ENCODE measurements at regions not wholly inside any gene's neighbourhood (a gene's known extent, or its start where the extent isn't known, plus 50 kb on each side); places are given as distances from the start of the nearest gene placed in this dataset.

GRCh38 chr3:105108823-105109222 is 257.9 kb upstream of the ALCAM start:
- H3K4me1 ChIP-seq, result no peaks in the 10 kb centered on the region
- H3K36me3 ChIP-seq, result no peaks in the 10 kb centered on the region
- DNase-seq, result no peak
- no peak for TF ChIP-seq CTCF (IDR thresholded peaks at IDR 0.05)
- intact Hi-C loops (cut with DNase I), result no loop called here
- no peak overlapping the region for H3K4me3 ChIP-seq
- H3K27ac ChIP-seq, result no peak overlapping the region
- no peaks in the 10 kb centered on the region for H3K27me3 ChIP-seq
- no peak for ATAC-seq
- H3K9me3 ChIP-seq, result no peaks in the 10 kb centered on the region

DNA sequence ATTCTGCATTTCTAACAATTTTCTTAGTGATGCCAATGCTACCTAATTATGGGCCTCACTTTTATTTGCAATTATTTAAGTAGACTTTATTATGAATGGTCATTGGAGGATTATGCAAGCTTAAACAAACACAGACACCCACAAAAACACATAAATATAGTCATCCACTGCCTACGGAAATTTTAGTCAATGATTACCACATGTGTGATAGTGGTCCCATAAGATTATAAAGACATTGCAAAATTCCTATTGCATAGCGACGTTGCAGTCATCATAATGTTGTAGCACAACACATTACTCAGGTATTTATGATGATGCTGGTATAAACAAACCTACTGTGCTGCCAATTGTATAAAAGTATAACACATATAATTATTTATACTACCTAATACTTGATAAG is 247.8 kb upstream of the ALCAM start:
- no peaks in the 10 kb centered on the region for H3K9me3 ChIP-seq
- no peaks in the 10 kb centered on the region for H3K27me3 ChIP-seq
- intact Hi-C loops (cut with DNase I), result no loop called here
- no peak for TF ChIP-seq CTCF (IDR thresholded peaks at IDR 0.05)
- no peak overlapping the region for H3K27ac ChIP-seq
- no peak overlapping the region for H3K4me3 ChIP-seq
- DNase-seq (no peak), ATAC-seq (no peak)
- H3K36me3 ChIP-seq, result no peaks in the 10 kb centered on the region
- no peaks in the 10 kb centered on the region for H3K4me1 ChIP-seq

DNA sequence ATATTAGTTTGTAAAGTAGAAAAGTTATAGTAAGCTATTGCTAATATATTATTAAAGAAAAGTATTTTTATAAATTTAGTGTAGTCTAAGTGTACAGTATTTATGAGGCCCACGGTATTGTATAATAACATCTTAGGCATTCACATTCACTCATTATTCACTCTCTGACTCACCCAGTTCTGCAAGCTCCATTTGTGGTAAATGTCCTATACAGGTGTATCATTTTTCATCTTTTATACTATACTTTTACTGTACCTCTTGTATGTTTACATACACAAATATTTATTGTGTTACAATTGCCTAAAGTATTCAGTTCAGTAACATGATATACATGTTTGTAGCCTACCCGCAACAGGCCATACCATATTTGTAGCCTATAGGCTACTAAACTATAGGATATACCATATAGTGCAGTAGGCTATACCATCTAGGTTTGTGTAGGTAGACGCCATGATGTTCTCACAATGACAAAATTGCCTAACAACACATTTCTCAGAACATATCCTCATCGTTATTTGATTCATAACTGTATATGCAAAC is 246.8 kb upstream of the ALCAM start:
- Histone ChIP-seq H3K36me3 (no peaks in the 10 kb centered on the region), H3K27me3 (no peaks in the 10 kb centered on the region), H3K4me3 (no peak overlapping the region), H3K9me3 (no peaks in the 10 kb centered on the region), H3K27ac (no peak overlapping the region), H3K4me1 (no peaks in the 10 kb centered on the region)
- intact Hi-C loops (cut with DNase I), result no loop called here
- no peak for ATAC-seq
- TF ChIP-seq CTCF (IDR thresholded peaks at IDR 0.05), result no peak
- no peak for DNase-seq

DNA sequence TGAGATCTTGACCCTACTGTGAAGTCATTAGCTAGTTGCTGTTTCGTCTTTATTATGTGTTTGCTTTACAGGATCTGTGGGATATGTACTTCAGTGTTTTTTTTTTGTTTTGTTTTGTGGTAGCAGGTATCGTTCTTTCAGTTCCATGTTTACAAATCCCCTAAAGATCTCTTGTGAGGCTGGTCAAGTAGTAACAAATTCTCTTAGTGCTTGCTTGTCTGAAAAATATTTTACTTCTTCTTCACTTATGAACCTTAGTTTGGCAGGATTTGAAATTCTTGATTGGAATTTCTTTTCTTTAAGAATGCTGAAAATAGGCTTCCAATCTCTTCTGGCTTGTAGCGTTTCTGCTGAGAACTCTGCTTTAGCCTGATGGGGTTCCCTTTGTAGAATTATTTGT is 235.8 kb upstream of the ALCAM start:
- no peak for ATAC-seq
- intact Hi-C loops (cut with DNase I), result no loop called here
- Histone ChIP-seq H3K4me1 (no peaks in the 10 kb centered on the region), H3K9me3 (peaks cover 5% of the 10 kb centered on the region), H3K27me3 (no peaks in the 10 kb centered on the region), H3K36me3 (no peaks in the 10 kb centered on the region), H3K4me3 (no peak overlapping the region), H3K27ac (no peak overlapping the region)
- no peak for DNase-seq
- no peak for TF ChIP-seq CTCF (IDR thresholded peaks at IDR 0.05)

- ATAC-seq (no peak), DNase-seq (no peak)
- Histone ChIP-seq H3K4me3 (no peak overlapping the region), H3K4me1 (peaks cover 4% of the 10 kb centered on the region), H3K27me3 (no peaks in the 10 kb centered on the region), H3K36me3 (no peaks in the 10 kb centered on the region), H3K9me3 (no peaks in the 10 kb centered on the region), H3K27ac (no peak overlapping the region)
- intact Hi-C loops (cut with DNase I), result no loop called here
- no peak for TF ChIP-seq CTCF (IDR thresholded peaks at IDR 0.05)
These were observed 228.8 kb upstream of the ALCAM start for GRCh38 chr3:105137911-105138310.

Measured in upper lobe of right lung (tissue), 1 donor.